Fibroblast of skin of right quadriceps (primary cell): ENCODE measurements at regions not wholly inside any gene's neighbourhood (a gene's known extent, or its start where the extent isn't known, plus 50 kb on each side); places are given as distances from the start of the nearest gene placed in this dataset.
"Not testable (repeated sequence)": the region's sequence is repeated elsewhere in the genome, so short reads cannot be mapped to it uniquely, and the experiment has no call there.

Source experiments
- DNase-seq: peaks from one replicate; pipeline ENCODE4 v3.0.0-alpha.2; 2013

- DNase-seq, result not testable (repeated sequence)
Measured at GRCh38 chr5:96319981-96320739, 112.9 kb downstream of the PCSK1 start.

- DNase-seq, result no peak
Measured at GRCh38 chr5:96318569-96319110, 114.4 kb downstream of the PCSK1 start.

GRCh38 chr5:96317945-96318344, 115.1 kb downstream of the PCSK1 start:
- no peak for DNase-seq

- DNase-seq, result no peak
Measured at GRCh38 chr5:96316487-96316886, 116.6 kb downstream of the PCSK1 start.

GRCh38 chr5:96316017-96316416, 117.0 kb downstream of the PCSK1 start:
- no peak for DNase-seq

- DNase-seq, result no peak
Measured at GRCh38 chr5:96315431-96315830, 117.6 kb downstream of the PCSK1 start.

GRCh38 chr5:96312383-96312782, 120.7 kb downstream of the PCSK1 start:
- DNase-seq, result no peak

- not testable (repeated sequence) for DNase-seq
Measured at GRCh38 chr5:96307047-96307446, 126.0 kb downstream of the PCSK1 start.

- no peak for DNase-seq
Measured at GRCh38 chr5:96302174-96302738, 130.8 kb downstream of the PCSK1 start.

- no peak for DNase-seq
Measured at GRCh38 chr5:96300976-96301375, 132.1 kb downstream of the PCSK1 start.

- DNase-seq, result peak; percentile 95
Measured at GRCh38 chr5:96297867-96298266, 135.2 kb downstream of the PCSK1 start.

- peak; percentile 87 for DNase-seq
Measured at GRCh38 chr5:96297290-96297689, 135.8 kb downstream of the PCSK1 start.

- DNase-seq, result no peak
Measured at GRCh38 chr5:96294884-96295202, 138.2 kb downstream of the PCSK1 start.

- DNase-seq, result peak; percentile 65
Measured at GRCh38 chr5:96293966-96294883, 138.8 kb downstream of the PCSK1 start.

GRCh38 chr5:96292582-96293247, 140.3 kb downstream of the PCSK1 start:
- no peak for DNase-seq

- DNase-seq, result not testable (repeated sequence)
Measured at GRCh38 chr5:96289287-96289686, 143.8 kb downstream of the PCSK1 start.

- DNase-seq, result peak; percentile 74
Measured at GRCh38 chr5:96288845-96289185, 144.2 kb downstream of the PCSK1 start.

GRCh38 chr5:96288166-96288844, 144.7 kb downstream of the PCSK1 start:
- peak; percentile 18 for DNase-seq

GRCh38 chr5:96287136-96287535, 145.9 kb downstream of the PCSK1 start:
- no peak for DNase-seq

GRCh38 chr5:96285823-96286222, 147.2 kb downstream of the PCSK1 start:
- no peak for DNase-seq

- DNase-seq, result no peak
Measured at GRCh38 chr5:96284727-96285389, 148.2 kb downstream of the PCSK1 start.

GRCh38 chr5:96283589-96283988, 149.5 kb downstream of the PCSK1 start:
- DNase-seq, result no peak
